GM18498 (cell line): ENCODE measurements at regions not wholly inside any gene's neighbourhood (a gene's known extent, or its start where the extent isn't known, plus 50 kb on each side); places are given as distances from the start of the nearest gene placed in this dataset.
"Not testable (repeated sequence)": the region's sequence is repeated elsewhere in the genome, so short reads cannot be mapped to it uniquely, and the experiment has no call there.

Experiments used
- ATAC-seq: cut with Tn5 transposase; IDR thresholded peaks from one replicate; pipeline ENCODE4 v1.9.1; 2021; ENCODE audit warnings: mild to moderate bottlenecking, moderate library complexity; ENCODE audit not compliant: unreplicated experiment

- ATAC-seq: not testable (repeated sequence)
Measured at GRCh38 chr1:91207691-91208090, 185.9 kb upstream of the ZNF644 start.

- not testable (repeated sequence) for ATAC-seq
Measured at GRCh38 chr1:91204150-91204549, 182.3 kb upstream of the ZNF644 start.

- no peak for ATAC-seq
Measured at GRCh38 chr1:91201694-91202093, 179.9 kb upstream of the ZNF644 start.

GRCh38 chr1:91201176-91201575 lies 179.3 kb upstream of the ZNF644 start:
- no peak for ATAC-seq

- ATAC-seq: no peak
Measured at GRCh38 chr1:91200675-91201074, 178.8 kb upstream of the ZNF644 start.

GRCh38 chr1:91199988-91200387 lies 178.2 kb upstream of the ZNF644 start:
- ATAC-seq: no peak

GRCh38 chr1:91190996-91191395 lies 169.2 kb upstream of the ZNF644 start:
- ATAC-seq: no peak

GRCh38 chr1:91189096-91189495 lies 167.3 kb upstream of the ZNF644 start:
- ATAC-seq: no peak

GRCh38 chr1:91182807-91183206 lies 161.0 kb upstream of the ZNF644 start:
- not testable (repeated sequence) for ATAC-seq

GRCh38 chr1:91176250-91176649 lies 154.4 kb upstream of the ZNF644 start:
- ATAC-seq: no peak

GRCh38 chr1:91174734-91175133 lies 152.9 kb upstream of the ZNF644 start:
- no peak for ATAC-seq

- ATAC-seq: no peak
Measured at GRCh38 chr1:91173346-91173890, 151.6 kb upstream of the ZNF644 start.

GRCh38 chr1:91172541-91172940 lies 150.7 kb upstream of the ZNF644 start:
- ATAC-seq: no peak

GRCh38 chr1:91171898-91172297 lies 150.1 kb upstream of the ZNF644 start:
- no peak for ATAC-seq

GRCh38 chr1:91170571-91170970 lies 148.7 kb upstream of the ZNF644 start:
- no peak for ATAC-seq

GRCh38 chr1:91166106-91166712 lies 144.4 kb upstream of the ZNF644 start:
- peak; percentile 67 for ATAC-seq

GRCh38 chr1:91165033-91165654 lies 143.3 kb upstream of the ZNF644 start:
- ATAC-seq: peak; percentile 88

GRCh38 chr1:91162613-91163012 lies 140.8 kb upstream of the ZNF644 start:
- no peak for ATAC-seq

- ATAC-seq: no peak
Measured at GRCh38 chr1:91161749-91162148, 139.9 kb upstream of the ZNF644 start.

GRCh38 chr1:91161166-91161565 lies 139.3 kb upstream of the ZNF644 start:
- ATAC-seq: no peak

GRCh38 chr1:91160363-91161075 lies 138.7 kb upstream of the ZNF644 start:
- no peak for ATAC-seq

GRCh38 chr1:91153341-91153740 lies 131.5 kb upstream of the ZNF644 start:
- no peak for ATAC-seq
